OCI-LY7 (cell line): ENCODE measurements at regions not wholly inside any gene's neighbourhood (a gene's known extent, or its start where the extent isn't known, plus 50 kb on each side); places are given as distances from the start of the nearest gene placed in this dataset.

ENCODE experiments used
- CTCF ChIP-seq: fragments of 200-600 bp; sonication (generic); conservative IDR thresholded peaks from 2 replicates; pipeline ENCODE4 v1.5.1; 2014; ENCODE audit warnings: mild to moderate bottlenecking, antibody characterized with exemption, low read length, moderate library complexity, mixed read lengths
- EZH2phosphoT487 ChIP-seq: fragments of 200-600 bp; sonication (generic); IDR thresholded peaks from 2 replicates; pipeline ENCODE4 v1.6.1; 2018; ENCODE audit warnings: low read depth, borderline replicate concordance, mild to moderate bottlenecking, mixed run types, antibody characterized with exemption, low read length, moderate library complexity, mixed read lengths

GRCh38 chr4:19386786-19387185, 864.9 kb upstream of the SLIT2 start:
- TF ChIP-seq CTCF (no peak), EZH2phosphoT487 (no peak)
